ENCODE measurements at regions not wholly inside any gene's neighbourhood (a gene's known extent, or its start where the extent isn't known, plus 50 kb on each side); places are given as distances from the start of the nearest gene placed in this dataset.

DNA sequence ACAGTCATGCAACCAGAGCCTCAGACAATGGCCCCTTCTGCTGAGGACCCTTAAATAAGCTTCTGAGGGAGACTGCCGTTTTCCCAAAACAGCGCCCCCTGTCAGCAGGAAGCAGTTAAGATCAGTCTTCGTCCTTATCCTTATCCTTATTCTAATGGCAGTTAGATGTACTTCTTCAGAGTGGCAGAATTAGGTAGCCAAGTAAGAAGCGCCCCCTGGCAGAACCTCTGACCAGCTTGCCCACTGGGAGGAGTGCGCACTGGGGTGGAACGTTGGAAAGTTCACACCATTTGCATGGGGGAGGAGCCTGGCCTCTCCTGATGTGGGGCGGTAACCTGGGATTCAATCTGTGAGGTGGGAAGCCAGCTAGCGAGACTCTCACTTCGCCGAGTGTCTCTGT lies 133.6 kb upstream of the QRFPR start:
- DNase-seq (ENCODE audit: unreplicated experiment) = no peak
- no peaks in the 10 kb centered on the region for H3K9me3 Mint-ChIP-seq (ENCODE audit: unreplicated experiment)
- H3K4me3 Mint-ChIP-seq (ENCODE audit: unreplicated experiment) = no peak overlapping the region
- no peaks in the 10 kb centered on the region for H3K36me3 Mint-ChIP-seq (ENCODE audit: insufficient read depth, unreplicated experiment)
- no peak overlapping the region for H3K27ac Mint-ChIP-seq (ENCODE audit: low read depth, unreplicated experiment)
- H3K4me1 Mint-ChIP-seq (ENCODE audit: insufficient read depth, unreplicated experiment) = no peaks in the 10 kb centered on the region
- no peaks in the 10 kb centered on the region for H3K27me3 Mint-ChIP-seq (ENCODE audit: insufficient read depth, unreplicated experiment)
- TF ChIP-seq CTCF (IDR thresholded peaks at IDR 0.05; ENCODE audit: unreplicated experiment) = no peak
- intact Hi-C loops (cut with micrococcal nuclease) = no loop called here
- no TSS peak for BruUV-seq (replicated peaks)
- CTCF ChIA-PET = interaction anchor here (0.6 to 0.7 kb wide), 2 partner anchors 15 to 50 kb away, joined by 3 read pairs; no protein-coding TSS in a partner anchor
- POLR2A ChIA-PET = no interaction called here

- Mint-ChIP-seq H3K27me3 (ENCODE audit: insufficient read depth, unreplicated experiment) (no peaks in the 10 kb centered on the region), H3K27ac (ENCODE audit: low read depth, unreplicated experiment) (no peak overlapping the region), H3K4me1 (ENCODE audit: insufficient read depth, unreplicated experiment) (no peaks in the 10 kb centered on the region), H3K4me3 (ENCODE audit: unreplicated experiment) (no peak overlapping the region), H3K36me3 (ENCODE audit: insufficient read depth, unreplicated experiment) (no peaks in the 10 kb centered on the region), H3K9me3 (ENCODE audit: unreplicated experiment) (no peaks in the 10 kb centered on the region)
- intact Hi-C loops (cut with micrococcal nuclease) = no loop called here
- DNase-seq (ENCODE audit: unreplicated experiment) = no peak
- BruUV-seq (replicated peaks) = no TSS peak
- ChIA-PET POLR2A (no interaction called here), CTCF (interaction anchor here (0.6 kb wide), 1 partner anchor 28 kb away, joined by 3 read pairs; no protein-coding TSS in a partner anchor)
- no peak for TF ChIP-seq CTCF (IDR thresholded peaks at IDR 0.05; ENCODE audit: unreplicated experiment)
These were observed 129.6 kb upstream of the QRFPR start for GRCh38 chr4:121510341-121510874.

DNA sequence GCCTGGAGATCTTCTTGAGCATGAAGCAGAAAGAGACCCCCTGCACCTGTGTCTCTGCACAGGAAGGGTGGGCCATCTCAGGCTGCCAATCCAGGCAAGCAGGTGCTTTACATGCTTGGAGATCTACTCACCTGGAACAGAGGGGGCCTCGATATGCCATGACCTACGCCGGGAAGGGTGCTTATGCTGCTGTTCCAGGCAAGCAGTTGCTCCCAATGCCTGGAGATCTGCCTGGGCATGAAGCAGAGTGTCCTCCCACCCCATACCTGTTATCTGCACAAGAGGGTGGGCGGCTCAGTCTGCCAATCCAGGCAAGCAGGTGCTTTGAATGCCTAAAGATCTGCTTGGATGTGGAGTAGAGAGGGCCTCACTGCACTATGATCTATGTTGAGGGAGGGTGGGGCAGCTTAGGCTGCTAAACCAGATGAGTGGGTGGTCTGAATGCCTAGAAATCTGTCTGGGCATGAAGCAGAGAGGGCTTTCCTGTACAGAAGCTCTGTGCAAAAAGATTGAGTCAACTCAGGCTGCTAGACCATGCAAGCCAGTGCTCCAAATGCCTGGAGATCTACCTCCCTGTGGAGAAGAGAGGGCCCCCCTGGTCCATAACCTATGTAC lies 104.5 kb upstream of the QRFPR start:
- CTCF ChIA-PET = interaction anchor here (0.5 to 3.0 kb wide), 11 partner anchors 8 to 1888 kb away, joined by 3 to 10 read pairs (median 3); no protein-coding TSS in a partner anchor
- intact Hi-C loops (cut with micrococcal nuclease) = no loop called here
- no peak for DNase-seq (ENCODE audit: unreplicated experiment)
- POLR2A ChIA-PET = interaction anchor here (0.6 kb wide), 1 partner anchor 285 kb away, joined by 4 read pairs; no protein-coding TSS in a partner anchor
- no peaks in the 10 kb centered on the region for H3K27me3 Mint-ChIP-seq (ENCODE audit: insufficient read depth, unreplicated experiment)
- H3K4me1 Mint-ChIP-seq (ENCODE audit: insufficient read depth, unreplicated experiment) = peaks cover under 1% of the 10 kb centered on the region
- TF ChIP-seq CTCF (IDR thresholded peaks at IDR 0.05; ENCODE audit: unreplicated experiment) = no peak
- H3K9me3 Mint-ChIP-seq (ENCODE audit: unreplicated experiment) = no peaks in the 10 kb centered on the region
- no peak overlapping the region for H3K4me3 Mint-ChIP-seq (ENCODE audit: unreplicated experiment)
- no TSS peak for BruUV-seq (replicated peaks)
- H3K36me3 Mint-ChIP-seq (ENCODE audit: insufficient read depth, unreplicated experiment) = no peaks in the 10 kb centered on the region
- H3K27ac Mint-ChIP-seq (ENCODE audit: low read depth, unreplicated experiment) = no peak overlapping the region

- intact Hi-C loops (cut with micrococcal nuclease) = loop anchor here (1.0 kb wide), 2 partner anchors 172 to 252 kb away; no protein-coding TSS in a partner anchor
- Mint-ChIP-seq H3K27me3 (ENCODE audit: insufficient read depth, unreplicated experiment) (no peaks in the 10 kb centered on the region), H3K9me3 (ENCODE audit: unreplicated experiment) (no peaks in the 10 kb centered on the region), H3K36me3 (ENCODE audit: insufficient read depth, unreplicated experiment) (no peaks in the 10 kb centered on the region), H3K4me3 (ENCODE audit: unreplicated experiment) (no peak overlapping the region), H3K27ac (ENCODE audit: low read depth, unreplicated experiment) (no peak overlapping the region), H3K4me1 (ENCODE audit: insufficient read depth, unreplicated experiment) (peaks cover 5% of the 10 kb centered on the region)
- peak; percentile 63 for DNase-seq (ENCODE audit: unreplicated experiment)
- CTCF ChIA-PET = interaction anchor here (0.5 to 3.0 kb wide), 12 partner anchors 8 to 1887 kb away, joined by 3 to 10 read pairs (median 3); no protein-coding TSS in a partner anchor
- peak; percentile 68 for TF ChIP-seq CTCF (IDR thresholded peaks at IDR 0.05; ENCODE audit: unreplicated experiment)
- BruUV-seq (replicated peaks) = no TSS peak
- POLR2A ChIA-PET = no interaction called here
These were observed 103.8 kb upstream of the QRFPR start for GRCh38 chr4:121484633-121485032.

Measured in MCF 10A (cell line).